ENCODE measurements at regions not wholly inside any gene's neighbourhood (a gene's known extent, or its start where the extent isn't known, plus 50 kb on each side); places are given as distances from the start of the nearest gene placed in this dataset.

GRCh38 chr21:25240974-25241373 is 366.3 kb downstream of the MRPL39 start:
- TF ChIP-seq Cebpa-rat (IDR thresholded peaks at IDR 0.05) = no peak
- Histone ChIP-seq H3K36me3 (no peaks in the 10 kb centered on the region), H3K27ac (no peak overlapping the region), H3K9me3 (peaks cover 9% of the 10 kb centered on the region; the same call in 1 of the 2 replicates), H3K9ac (no peak overlapping the region), H3K4me1 (peaks cover 21% of the 10 kb centered on the region; the same call in 1 of the 2 replicates), H3K4me3 (no peak overlapping the region), H3K4me2 (peak overlapping the region; percentile 31; the same call in 1 of the 2 replicates), H4K20me1 (no peaks in the 10 kb centered on the region), H3K27me3 (no peaks in the 10 kb centered on the region)

GRCh38 chr21:25234857-25235801 is 372.2 kb downstream of the MRPL39 start:
- H3K27ac ChIP-seq = 0 out of 2 replicates have a peak overlapping the region, but pooled peaks have one; percentile 15
- H3K36me3 ChIP-seq = no peaks in the 10 kb centered on the region
- no peak for TF ChIP-seq Cebpa-rat (IDR thresholded peaks at IDR 0.05)
- peaks cover 11% of the 10 kb centered on the region; the same call in 1 of the 2 replicates for H3K4me1 ChIP-seq
- no peak overlapping the region for H3K4me3 ChIP-seq
- H4K20me1 ChIP-seq = no peaks in the 10 kb centered on the region
- H3K27me3 ChIP-seq = no peaks in the 10 kb centered on the region
- peak overlapping the region; percentile 9; the same call in 1 of the 2 replicates for H3K4me2 ChIP-seq
- H3K9me3 ChIP-seq = peaks cover 9% of the 10 kb centered on the region; the same call in 1 of the 2 replicates
- no peak overlapping the region for H3K9ac ChIP-seq

- no peak overlapping the region for H3K4me2 ChIP-seq
- no peak for TF ChIP-seq Cebpa-rat (IDR thresholded peaks at IDR 0.05)
- no peaks in the 10 kb centered on the region for H4K20me1 ChIP-seq
- peaks cover 19% of the 10 kb centered on the region for H3K9me3 ChIP-seq
- no peaks in the 10 kb centered on the region for H3K4me1 ChIP-seq
- no peaks in the 10 kb centered on the region for H3K36me3 ChIP-seq
- H3K27ac ChIP-seq = no peak overlapping the region
- no peaks in the 10 kb centered on the region for H3K27me3 ChIP-seq
- H3K9ac ChIP-seq = no peak overlapping the region
- no peak overlapping the region for H3K4me3 ChIP-seq
Measured at GRCh38 chr21:25220954-25221353, 386.3 kb downstream of the MRPL39 start.

GRCh38 chr21:25220169-25220568 is 387.1 kb downstream of the MRPL39 start:
- H3K27ac ChIP-seq = no peak overlapping the region

GRCh38 chr21:25215698-25216384 is 391.4 kb downstream of the MRPL39 start:
- Histone ChIP-seq H3K4me2 (no peak overlapping the region), H3K27me3 (no peaks in the 10 kb centered on the region), H3K9ac (no peak overlapping the region), H3K4me3 (no peak overlapping the region), H3K27ac (no peak overlapping the region), H3K4me1 (no peaks in the 10 kb centered on the region), H4K20me1 (no peaks in the 10 kb centered on the region), H3K36me3 (no peaks in the 10 kb centered on the region), H3K9me3 (peaks cover 5% of the 10 kb centered on the region)
- no peak for TF ChIP-seq Cebpa-rat (IDR thresholded peaks at IDR 0.05)

More at GRCh38 chr21:25220169-25220568, 387.1 kb downstream of the MRPL39 start:
- Histone ChIP-seq H3K27me3 (no peaks in the 10 kb centered on the region), H4K20me1 (no peaks in the 10 kb centered on the region), H3K4me1 (no peaks in the 10 kb centered on the region), H3K4me2 (no peak overlapping the region), H3K4me3 (no peak overlapping the region), H3K9me3 (peaks cover 19% of the 10 kb centered on the region), H3K9ac (no peak overlapping the region), H3K36me3 (no peaks in the 10 kb centered on the region)
- no peak for TF ChIP-seq Cebpa-rat (IDR thresholded peaks at IDR 0.05)

- no peak overlapping the region for H3K4me2 ChIP-seq
- H3K36me3 ChIP-seq = no peaks in the 10 kb centered on the region
- H3K4me1 ChIP-seq = no peaks in the 10 kb centered on the region
- H3K27ac ChIP-seq = no peak overlapping the region
- H3K4me3 ChIP-seq = no peak overlapping the region
- no peaks in the 10 kb centered on the region for H3K9me3 ChIP-seq
- H3K27me3 ChIP-seq = no peaks in the 10 kb centered on the region
- no peak overlapping the region for H3K9ac ChIP-seq
- no peaks in the 10 kb centered on the region for H4K20me1 ChIP-seq
- TF ChIP-seq Cebpa-rat (IDR thresholded peaks at IDR 0.05) = no peak
Measured at GRCh38 chr21:25214676-25215075, 392.6 kb downstream of the MRPL39 start.

- no peaks in the 10 kb centered on the region for H3K36me3 ChIP-seq
- no peak overlapping the region for H3K9ac ChIP-seq
- H3K27ac ChIP-seq = no peak overlapping the region
- H3K9me3 ChIP-seq = no peaks in the 10 kb centered on the region
- no peak overlapping the region for H3K4me3 ChIP-seq
- no peaks in the 10 kb centered on the region for H3K4me1 ChIP-seq
- H3K4me2 ChIP-seq = no peak overlapping the region
- H4K20me1 ChIP-seq = no peaks in the 10 kb centered on the region
- no peaks in the 10 kb centered on the region for H3K27me3 ChIP-seq
- no peak for TF ChIP-seq Cebpa-rat (IDR thresholded peaks at IDR 0.05)
Measured at GRCh38 chr21:25199944-25200343, 407.3 kb downstream of the MRPL39 start.

GRCh38 chr21:25191141-25191540 is 416.1 kb downstream of the MRPL39 start:
- no peak overlapping the region for H3K27ac ChIP-seq
- no peak overlapping the region for H3K4me2 ChIP-seq
- no peaks in the 10 kb centered on the region for H3K36me3 ChIP-seq
- no peak overlapping the region for H3K9ac ChIP-seq
- H3K4me3 ChIP-seq = no peak overlapping the region
- no peaks in the 10 kb centered on the region for H3K9me3 ChIP-seq
- no peak for TF ChIP-seq Cebpa-rat (IDR thresholded peaks at IDR 0.05)
- H3K27me3 ChIP-seq = no peaks in the 10 kb centered on the region
- 0 out of 2 replicates have a peak, but pooled peaks cover 4% of the 10 kb centered on the region for H3K4me1 ChIP-seq
- H4K20me1 ChIP-seq = no peaks in the 10 kb centered on the region

- H3K9ac ChIP-seq = no peak overlapping the region
- H4K20me1 ChIP-seq = no peaks in the 10 kb centered on the region
- H3K4me1 ChIP-seq = 0 out of 2 replicates have a peak, but pooled peaks cover 4% of the 10 kb centered on the region
- no peaks in the 10 kb centered on the region for H3K36me3 ChIP-seq
- no peak for TF ChIP-seq Cebpa-rat (IDR thresholded peaks at IDR 0.05)
- no peaks in the 10 kb centered on the region for H3K27me3 ChIP-seq
- no peaks in the 10 kb centered on the region for H3K9me3 ChIP-seq
- no peak overlapping the region for H3K4me3 ChIP-seq
- H3K4me2 ChIP-seq = no peak overlapping the region
- no peak overlapping the region for H3K27ac ChIP-seq
Measured at GRCh38 chr21:25189497-25189896, 417.8 kb downstream of the MRPL39 start.

GRCh38 chr21:25188677-25189079 is 418.6 kb downstream of the MRPL39 start:
- Histone ChIP-seq H3K4me3 (no peak overlapping the region), H4K20me1 (no peaks in the 10 kb centered on the region), H3K9me3 (no peaks in the 10 kb centered on the region), H3K4me1 (0 out of 2 replicates have a peak, but pooled peaks cover 4% of the 10 kb centered on the region), H3K9ac (no peak overlapping the region), H3K36me3 (no peaks in the 10 kb centered on the region), H3K27me3 (no peaks in the 10 kb centered on the region), H3K4me2 (no peak overlapping the region), H3K27ac (no peak overlapping the region)
- no peak for TF ChIP-seq Cebpa-rat (IDR thresholded peaks at IDR 0.05)
